Right forelimb (tissue), 1 donor: ENCODE measurements at regions not wholly inside any gene's neighbourhood (a gene's known extent, or its start where the extent isn't known, plus 50 kb on each side); places are given as distances from the start of the nearest gene placed in this dataset.

Source experiments
- DNase-seq: peaks from one replicate; pipeline ENCODE4 v3.0.0-alpha.2; 2018

DNA sequence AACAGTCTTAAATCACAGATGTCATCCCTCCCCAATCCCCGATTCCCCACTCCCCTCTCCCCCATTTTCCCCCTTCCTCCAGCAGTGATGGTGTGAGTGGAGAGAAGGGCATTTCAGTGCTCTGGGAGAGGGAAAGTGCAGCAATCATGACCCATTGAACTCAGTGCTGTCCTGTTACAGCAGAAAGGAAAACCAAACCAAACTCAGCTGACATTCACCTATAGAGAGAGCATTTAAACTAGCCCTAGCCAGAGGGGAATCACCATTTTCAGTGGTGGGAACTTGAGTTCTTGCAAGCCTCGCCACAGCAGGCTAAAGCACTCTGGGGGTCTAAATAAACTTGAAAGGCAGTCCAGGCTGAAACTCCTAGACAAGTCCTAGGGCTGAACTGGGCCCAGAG lies 129.9 kb upstream of the COL21A1 start:
- no peak for DNase-seq

DNA sequence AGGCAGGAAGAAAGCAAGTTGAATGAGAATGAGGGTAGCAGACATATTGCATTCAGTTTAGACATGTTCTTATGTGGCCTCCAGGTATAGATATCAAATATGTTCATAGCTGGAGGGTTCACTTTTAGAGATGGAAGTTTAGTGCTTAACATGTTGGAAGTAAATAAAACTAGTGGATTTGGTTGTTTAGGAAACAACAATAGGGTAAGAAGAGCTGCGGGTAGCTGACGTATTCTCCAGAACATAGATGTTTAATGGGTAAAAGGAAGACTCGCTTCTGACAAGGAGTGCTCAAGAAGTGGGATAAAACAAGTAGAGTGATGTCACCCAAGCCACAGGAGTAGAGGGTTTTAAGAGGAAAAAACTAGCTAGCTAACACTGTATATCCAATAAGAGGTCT lies 128.4 kb upstream of the COL21A1 start:
- DNase-seq: no peak

DNA sequence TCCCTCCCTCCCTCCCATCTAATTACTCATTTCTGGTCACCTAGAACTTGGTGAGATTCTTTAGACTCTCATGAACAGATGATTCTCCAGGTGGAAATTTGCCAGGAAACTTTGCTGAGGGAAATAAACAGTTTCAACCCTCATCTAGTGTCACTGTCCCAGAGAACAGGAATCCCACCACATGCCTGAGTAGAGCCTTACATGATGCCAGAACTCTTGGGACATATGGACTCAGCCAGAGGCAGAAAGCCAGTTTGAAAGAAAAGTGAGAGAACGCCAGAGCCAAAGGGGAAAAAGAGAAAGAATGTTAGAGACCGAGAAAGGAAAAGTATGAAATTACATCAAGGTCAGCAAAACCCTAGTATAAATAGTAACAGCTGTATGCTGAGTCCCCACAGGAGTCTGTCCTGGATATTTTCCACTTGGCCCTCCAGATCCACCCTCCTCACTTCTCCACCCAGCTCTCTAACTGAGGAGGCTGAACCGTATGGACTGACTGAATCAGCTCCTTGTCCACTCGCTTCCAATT lies 127.5 kb upstream of the COL21A1 start:
- peak; percentile 83 for DNase-seq

DNA sequence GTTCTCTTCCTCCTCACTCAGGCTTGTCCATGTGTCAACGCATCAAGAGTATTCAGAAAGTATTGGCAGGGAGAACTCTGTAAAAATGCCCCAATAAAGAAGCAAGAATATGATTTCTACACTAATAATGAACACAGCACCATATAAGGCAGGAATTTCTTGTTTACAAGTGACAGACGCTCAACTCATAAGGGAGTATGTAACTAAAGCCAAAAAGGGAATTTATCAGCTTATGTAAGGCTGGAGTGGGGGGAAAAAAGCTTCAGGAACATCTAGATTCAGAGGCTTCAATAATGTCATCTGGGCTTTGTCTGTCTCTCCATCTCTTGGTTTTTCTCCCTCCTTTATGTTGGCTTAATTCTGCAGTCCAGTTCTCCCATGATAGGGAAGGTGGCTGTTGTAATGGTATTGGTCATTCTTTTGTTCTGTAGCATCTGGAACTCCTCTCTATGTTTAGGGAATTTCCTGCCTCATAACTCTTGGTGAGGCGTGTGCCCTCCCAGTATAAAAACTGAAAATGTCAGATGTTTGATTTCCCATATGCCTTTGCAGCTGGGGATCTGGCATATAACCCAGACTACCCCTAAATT lies 125.1 kb upstream of the COL21A1 start:
- DNase-seq: no peak

DNA sequence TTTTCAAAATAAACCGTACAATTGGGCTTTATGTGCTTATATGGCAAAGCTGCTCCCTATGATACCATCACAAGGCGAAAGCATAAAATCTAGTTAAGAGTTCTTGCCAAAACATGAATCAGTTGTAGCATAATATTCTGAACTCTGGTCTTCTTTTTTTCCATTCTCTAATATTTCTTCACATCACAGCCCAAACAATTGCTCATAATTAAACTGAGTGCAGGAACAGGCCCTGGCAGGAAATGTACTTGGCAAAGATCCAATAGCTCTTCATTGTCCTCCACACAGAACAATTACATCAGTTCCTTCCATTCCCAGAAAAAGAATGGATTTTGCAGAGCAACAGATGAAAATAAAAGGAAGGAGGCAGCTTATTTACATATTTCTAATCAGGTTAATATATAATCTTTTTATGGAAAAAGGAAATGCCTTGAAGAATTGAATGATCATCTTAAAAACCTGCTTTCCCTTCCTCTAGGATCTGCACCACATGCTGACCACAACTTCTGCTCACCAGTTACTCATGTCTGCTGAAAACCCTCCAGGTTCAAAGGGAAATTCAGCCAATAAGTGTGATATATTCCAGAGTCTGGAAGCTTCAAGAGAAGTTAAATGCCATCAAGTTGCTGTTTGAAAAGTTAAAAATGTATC lies 123.3 kb upstream of the COL21A1 start:
- DNase-seq: no peak

DNA sequence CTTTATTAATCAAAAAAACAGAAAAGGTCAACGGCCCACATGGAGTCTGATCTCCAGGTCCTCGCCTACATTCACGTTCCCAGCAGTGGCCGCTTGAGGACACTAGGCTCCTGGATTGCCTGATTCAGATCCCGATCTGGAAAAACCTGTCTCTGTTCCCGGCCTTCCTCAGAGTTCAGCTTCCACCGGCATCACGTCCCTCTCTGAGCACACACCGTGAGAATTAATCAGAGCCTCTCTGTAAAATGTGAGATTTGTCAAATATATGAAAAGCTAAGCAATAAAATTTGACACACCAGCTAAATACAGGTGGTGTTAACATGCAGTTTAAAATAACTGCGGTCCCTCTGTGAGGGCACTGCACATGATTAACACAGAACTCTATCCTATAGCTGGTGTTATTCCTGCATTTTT lies 122.8 kb upstream of the COL21A1 start:
- DNase-seq: peak; percentile 77

DNA sequence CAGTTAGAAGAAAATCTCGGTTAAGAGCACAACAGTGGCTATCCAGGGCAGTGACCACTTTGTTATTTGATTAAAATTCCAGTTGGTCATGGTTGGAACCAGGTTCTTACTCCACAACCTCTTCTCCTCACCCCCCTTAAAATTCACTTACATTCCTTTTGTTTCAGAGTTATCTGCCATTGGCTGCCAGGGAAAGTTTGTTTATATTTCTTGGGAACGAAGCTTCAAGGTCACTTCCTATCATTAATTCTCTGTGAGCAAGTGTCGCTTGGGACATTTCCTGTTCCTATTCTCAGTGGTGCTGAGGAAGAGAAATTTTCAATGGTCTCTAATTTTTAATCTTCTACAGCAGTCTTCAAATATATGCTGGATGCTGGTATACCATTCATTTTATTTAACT lies 121.1 kb upstream of the COL21A1 start:
- no peak for DNase-seq

DNA sequence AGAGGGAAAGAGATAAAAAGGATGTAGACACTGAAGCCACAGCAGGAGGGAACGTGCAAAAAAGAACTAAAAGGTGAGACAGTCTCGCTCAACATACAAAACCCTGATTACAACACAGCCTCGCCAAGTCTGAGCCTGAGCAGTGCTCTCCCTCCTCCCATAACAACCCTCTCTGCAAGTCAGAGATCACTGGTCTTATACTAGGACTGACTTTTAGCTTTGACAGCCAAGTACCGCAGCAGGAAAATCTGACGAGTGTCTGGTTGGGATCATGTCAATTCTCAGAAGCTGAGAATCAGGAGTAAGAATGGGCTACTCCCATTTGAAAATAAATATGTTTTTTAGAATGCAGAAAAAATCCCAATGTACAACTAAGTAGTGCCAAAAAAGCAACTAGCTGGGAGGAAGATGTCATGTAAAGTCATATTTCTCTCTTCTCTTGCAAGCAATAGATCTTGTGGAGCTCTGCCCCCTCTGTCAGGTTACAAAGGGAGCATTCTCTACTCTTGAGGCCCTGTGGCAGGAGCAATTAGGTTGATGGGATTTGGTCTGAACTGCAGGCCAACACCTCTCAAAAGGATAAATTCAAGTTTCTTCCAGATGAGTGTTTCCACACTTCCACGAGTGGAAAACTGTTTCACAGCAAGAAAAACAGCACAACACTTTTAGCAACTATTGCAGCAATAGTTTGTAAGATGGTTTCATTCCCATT lies 118.9 kb upstream of the COL21A1 start:
- peak; percentile 66 for DNase-seq

DNA sequence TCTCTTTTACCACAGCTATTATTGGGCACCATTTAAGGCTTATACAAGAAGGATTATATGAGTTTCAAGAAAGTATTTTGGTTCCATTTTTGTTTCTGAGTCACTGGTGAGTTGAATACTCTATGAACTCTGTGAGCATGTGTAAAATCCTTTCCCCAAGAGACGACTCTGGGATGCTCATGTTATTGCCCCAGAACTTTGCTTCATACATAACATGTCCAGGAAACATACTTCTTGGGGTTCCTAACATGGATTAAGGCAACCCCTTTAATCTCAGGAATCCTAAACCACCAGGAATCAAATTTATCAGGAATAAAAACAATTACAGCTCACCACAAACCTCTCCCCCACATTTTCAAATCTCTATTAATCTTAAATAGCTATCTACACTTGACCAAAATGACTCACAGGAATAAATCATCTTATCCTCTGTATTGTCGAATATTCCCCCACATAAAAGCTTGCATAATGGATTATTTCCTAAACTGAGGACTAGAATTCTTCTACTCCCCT lies 117.5 kb upstream of the COL21A1 start:
- no peak for DNase-seq

DNA sequence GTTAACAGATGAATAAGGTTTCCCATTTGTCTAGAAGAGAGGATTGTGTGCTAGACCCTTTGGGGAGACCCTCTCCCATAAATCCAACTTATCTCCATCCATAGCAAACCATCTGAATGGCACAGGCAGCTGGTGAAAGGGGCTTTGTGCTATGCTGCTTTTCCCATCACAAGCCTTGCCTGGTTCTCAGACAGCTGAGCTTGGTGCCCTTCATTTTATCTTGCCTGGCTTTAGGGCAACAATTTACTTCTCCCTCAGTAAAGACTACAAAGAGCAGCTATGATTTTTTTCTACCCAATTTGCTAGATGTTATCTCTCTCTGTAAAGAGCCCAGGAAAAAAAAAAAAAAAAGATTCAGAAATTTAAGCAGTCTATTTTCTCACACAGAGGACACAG lies 117.0 kb upstream of the COL21A1 start:
- no peak for DNase-seq

DNA sequence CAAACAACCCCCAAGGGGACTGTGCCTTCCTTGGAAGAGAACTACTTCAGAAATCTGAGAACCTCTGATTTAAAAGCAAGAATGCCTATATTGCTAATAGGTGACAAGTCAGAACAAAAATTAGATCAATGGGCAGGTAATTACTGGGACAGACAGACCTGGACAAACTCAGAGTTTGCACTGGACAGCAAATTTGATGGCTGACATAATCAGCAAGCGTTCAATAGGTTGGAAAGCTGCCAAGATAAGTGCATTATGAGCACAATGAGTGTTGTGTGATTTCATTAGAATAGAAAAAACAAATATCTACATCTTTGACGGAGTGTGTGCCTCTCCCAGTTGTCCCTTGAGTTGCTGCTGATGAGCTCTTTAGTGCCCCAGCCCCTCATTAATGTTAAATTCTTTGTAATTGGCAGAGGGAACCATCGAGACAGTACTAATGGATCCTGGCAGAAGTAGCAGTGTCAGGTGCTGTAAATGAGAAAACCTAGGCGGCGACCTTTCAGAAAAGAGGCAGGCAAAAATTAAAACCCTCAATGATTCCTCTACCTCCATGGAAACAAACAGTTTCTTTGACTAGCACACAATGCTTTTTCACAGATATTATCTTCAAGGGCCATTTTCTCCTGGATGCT lies 116.5 kb upstream of the COL21A1 start:
- DNase-seq: no peak

DNA sequence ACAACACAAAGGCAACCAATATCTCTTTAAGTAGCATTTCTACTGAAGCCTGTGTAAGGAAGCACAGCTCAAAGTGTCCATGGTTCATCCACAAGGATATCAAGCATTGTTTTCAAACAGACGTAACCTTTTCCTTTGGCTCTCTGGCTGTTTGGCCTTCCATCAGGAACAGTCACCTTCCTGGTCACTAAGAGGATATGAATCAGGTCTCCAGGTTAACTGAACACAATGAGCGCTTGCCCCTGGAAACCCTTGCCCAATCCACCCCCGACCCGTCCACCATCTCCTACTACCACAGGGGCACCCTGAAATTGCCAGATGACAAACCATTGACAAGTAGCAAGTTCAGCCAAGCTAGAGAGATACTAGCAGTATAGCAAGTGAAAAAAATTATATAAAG lies 114.4 kb upstream of the COL21A1 start:
- no peak for DNase-seq

DNA sequence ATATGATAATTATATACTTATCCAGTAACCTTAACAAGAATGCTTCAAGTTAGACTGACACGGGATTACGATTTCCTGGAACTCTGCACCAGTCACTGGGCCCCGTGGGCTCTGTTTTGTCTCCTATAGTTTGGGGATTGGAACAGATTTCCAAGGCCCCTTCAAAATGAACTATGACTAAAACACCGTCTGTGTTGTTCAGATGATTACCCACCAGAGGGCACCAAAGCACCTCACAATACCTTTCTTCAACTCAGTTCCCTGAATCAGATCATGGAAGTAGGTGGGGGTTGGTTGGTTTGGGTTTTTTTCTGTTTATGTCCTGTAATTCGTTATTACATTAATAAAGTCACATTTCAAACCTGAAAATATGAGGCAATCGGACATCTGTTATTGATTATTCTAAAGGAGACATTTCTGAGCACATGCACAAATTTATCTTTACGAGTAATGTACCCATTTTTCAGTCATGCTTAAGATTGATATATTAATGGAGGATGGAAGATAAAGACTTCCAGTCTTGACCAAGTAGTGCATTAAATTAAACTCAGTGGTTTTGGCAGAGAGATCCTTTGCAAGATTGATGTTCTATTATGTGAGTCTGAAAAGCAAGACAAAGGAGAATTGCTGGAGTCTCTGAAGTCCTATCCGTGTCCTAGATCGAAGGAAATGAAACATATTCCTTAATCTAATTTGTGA lies 112.0 kb upstream of the COL21A1 start:
- peak; percentile 76 for DNase-seq

DNA sequence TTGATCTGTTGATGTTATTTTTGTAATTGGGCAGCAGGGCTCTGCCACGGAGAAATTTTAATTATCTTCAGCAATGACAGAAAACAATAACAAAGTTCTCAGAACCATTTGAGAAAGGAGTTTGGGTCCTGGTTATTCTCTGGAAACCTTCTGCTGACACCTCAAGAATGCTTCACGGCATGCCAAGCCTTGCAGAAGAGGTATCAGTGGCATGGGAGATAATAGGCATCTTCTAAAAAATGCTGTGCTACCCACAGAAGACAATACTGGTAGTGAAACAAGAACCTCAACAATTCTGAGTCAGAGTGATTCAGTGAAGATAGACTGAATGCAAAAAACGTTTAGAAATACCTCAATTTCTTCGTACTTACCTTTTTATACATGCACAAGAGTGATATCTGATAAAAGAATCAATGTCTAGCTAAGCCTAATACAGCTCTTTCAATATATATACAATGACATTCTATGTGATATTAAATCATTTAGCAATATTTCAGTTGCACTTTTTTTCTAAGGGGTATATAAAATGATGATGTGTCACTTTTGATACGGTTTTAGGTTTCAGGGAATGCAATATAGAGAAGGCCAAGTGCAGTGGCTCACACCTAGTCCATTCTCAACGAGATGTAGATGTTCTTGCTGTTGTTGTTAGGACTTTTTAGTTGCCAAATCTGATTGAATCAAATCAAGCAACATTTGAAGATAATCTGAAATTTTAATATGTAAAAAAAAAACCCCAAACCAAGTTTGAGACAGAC lies 110.4 kb upstream of the COL21A1 start:
- DNase-seq: no peak

DNA sequence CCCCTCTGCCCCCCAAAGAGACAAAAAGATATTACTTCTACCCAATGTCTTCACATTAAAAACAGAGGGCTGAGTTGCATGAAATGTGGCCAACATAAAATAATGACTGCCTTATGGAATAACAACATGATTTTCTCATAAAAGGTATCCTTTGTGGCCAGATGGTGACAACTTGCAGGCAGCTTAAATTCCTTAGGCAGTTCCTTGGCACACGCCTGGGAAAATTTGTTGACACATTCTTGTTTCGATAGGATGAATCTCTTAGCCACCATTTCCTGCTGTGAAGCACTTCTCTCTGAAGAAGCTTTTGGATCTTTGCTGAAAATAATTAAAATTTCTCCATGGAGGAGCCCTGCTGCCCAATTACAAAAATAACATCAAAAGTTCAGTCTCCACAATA lies 109.0 kb upstream of the COL21A1 start:
- no peak for DNase-seq

DNA sequence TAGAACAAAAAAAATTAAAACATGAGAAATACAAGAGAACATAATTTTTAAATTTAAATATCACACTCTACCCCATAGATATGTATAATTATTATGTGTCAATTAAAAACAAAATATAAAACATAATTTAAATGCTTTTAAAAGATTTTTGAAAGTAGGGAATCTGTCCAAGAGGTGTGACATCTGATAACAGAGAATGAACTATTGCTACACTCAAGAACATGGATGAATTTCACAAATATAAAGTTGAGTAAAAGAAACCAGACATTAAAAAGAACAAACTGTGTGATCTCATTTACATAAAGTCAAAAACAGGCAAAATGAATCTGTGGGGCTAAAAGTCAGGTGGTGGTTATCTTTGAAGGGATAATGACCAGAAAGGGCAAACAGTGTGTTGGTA lies 106.5 kb upstream of the COL21A1 start:
- no peak for DNase-seq

DNA sequence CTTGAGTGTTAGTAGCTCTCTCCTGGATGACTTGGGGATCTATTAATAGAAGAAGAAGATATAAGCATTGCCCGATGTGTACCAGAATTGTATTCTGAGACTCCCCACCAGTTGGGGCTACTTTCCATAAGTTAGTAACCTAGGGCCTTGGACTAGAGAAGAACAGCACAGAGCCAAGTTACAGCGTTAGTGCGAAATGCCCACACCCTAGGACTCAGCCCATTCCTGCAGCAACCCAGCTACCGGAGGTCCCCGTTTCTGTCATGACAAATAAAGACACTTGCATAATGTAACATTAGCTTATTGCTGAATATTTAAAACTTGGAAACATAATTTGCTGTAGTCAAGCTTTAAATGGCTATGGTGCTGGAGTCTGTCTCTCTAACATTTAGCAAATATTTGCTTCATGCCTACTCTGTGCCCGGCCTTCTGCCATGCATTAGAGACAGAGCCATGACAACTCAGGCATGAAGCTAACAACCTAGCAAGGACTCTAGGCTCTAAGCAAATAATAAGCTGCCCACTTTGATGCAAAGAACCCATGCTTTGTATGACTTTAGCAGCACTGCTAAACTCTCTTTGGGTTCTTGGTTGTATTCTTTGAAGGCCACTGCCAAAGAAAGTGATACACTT lies 103.4 kb upstream of the COL21A1 start:
- DNase-seq: no peak

DNA sequence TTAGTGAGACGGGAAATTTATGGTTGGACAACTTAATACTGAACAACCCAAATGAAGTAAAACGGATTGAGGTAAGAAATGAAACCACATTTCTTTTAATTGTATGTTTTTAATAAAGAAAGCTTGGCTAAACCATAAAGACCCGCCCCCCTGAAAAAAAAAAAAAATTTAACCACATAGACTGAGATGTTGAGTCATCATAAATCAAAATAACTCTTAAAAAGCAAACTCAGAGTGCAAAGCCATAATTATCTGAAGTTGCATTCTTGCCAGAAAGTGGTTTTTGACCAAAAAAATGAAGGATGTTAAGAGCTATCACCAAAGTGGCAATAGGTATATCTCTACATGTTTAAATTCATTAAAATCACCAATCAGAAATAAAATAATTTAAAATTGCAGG lies 101.8 kb upstream of the COL21A1 start:
- no peak for DNase-seq

DNA sequence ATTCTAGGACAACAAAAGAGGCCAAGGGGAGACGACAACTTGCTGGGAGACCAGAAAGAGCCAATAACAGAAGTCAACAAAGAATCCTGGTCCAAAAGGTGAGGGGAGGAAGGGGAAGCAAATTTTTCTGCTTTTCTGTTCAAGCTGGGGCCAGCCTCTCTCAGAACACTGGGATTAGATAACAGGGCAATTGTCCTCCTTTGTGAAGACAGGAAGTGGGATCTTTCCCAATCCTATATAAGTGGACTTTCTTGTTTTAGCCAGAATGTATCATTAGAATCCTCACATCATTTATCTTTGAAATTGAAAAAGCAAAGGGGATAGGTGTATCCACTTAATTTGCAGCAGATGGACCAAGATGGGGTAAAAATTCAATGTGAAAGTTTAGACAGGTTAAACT lies 101.2 kb upstream of the COL21A1 start:
- no peak for DNase-seq

DNA sequence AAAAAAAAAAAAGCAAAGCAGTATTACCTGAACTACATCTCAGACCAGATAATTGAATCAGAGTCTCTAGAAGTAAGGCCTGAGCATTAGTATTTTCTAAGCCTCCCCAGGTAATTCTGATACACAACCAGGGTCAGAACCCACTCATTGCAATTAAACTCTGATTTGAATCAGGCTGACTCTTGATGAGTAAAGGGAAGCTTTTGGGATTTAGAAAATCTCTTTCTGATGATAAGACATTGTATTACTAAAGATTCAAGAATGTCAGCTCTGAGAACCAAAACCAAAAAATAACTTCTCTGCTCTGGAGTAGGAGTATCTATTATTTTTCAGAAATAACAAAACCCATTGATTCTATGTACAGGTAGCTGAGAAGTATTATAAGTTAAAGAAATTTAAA lies 100.1 kb upstream of the COL21A1 start:
- DNase-seq: no peak

DNA sequence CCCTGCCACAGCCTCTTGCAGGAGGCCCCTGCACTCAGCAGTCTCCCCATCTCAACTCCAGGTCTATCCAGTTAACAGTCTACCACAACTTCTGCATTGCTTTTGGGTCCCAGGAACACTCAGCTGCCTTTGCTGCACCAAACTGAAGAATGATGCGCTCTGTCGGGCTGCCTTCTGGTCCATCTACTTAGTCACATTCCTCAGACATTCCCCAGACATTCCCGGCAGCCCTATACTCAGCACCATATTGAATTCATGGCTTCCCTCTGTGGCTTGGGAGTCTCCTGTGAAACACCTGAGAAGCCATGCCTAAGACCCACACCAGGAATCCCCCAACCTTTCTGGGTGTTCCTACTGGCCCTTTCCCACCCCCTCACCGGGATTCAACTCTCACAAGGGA lies 99.6 kb upstream of the COL21A1 start:
- no peak for DNase-seq
